HCT116 (cell line): ENCODE measurements at regions not wholly inside any gene's neighbourhood (a gene's known extent, or its start where the extent isn't known, plus 50 kb on each side); places are given as distances from the start of the nearest gene placed in this dataset.

Source experiments
- ATAC-seq: fragments of 200-7000 bp; cut with Tn5 transposase; 2 replicates; pipeline ENCODE4 v1.9.1; 2020; ENCODE audit warnings: mild to moderate bottlenecking, moderate library complexity
- BruUV-seq: library from RNA; stranded (reverse); fragments of 400-500 nt; replicated peaks from 2 replicates; lab custom pipeline; 2021; lab: Mats Ljungman, UMichigan
- CTCF ChIA-PET: fragments of 300-600 bp; sonication (Branson Sonifier 250); formaldehyde crosslinking; loops from one replicate; lab custom pipeline; 2021; ENCODE audit warnings: antibody characterized with exemption; lab: Charles Lee
- POLR2A ChIA-PET: fragments of 300-600, 350-600 bp; sonication (Branson Sonifier 250); formaldehyde crosslinking; loops from one replicate; lab custom pipeline; 2021; ENCODE audit warnings: antibody characterized with exemption; lab: Charles Lee
- RAD21 ChIA-PET, 2 experiments: fragments of 300-600 bp; sonication (Branson Sonifier 250); formaldehyde crosslinking; loops; one replicate each; lab custom pipeline; 2023; ENCODE audit warnings: low total read pairs in 2 of 2; ENCODE audit not compliant: uncharacterized antibody in 2 of 2, unreplicated experiment in 2 of 2, low non-redundant PET in 1 of 2; lab: Charles Lee
- DNase-seq: peaks from one replicate; pipeline ENCODE4 v3.0.0-alpha.2; 2010; ENCODE audit warnings: low read depth, low spot score
- H2AFZ ChIP-seq: fragments of 200-600 bp; shearing (Covaris generic), sonication (generic); 2 replicates; pipeline ENCODE4 v1.6.1; 2017; ENCODE audit warnings: low read depth, mixed run types, mixed read lengths, antibody characterized with exemption, low read length; ENCODE audit not compliant: poor library complexity, severe bottlenecking
- H3K27ac ChIP-seq: 2 replicates; pipeline ENCODE4 v1.5.1; 2012; ENCODE audit warnings: low read depth, low read length
- H3K27me3 ChIP-seq: fragments of 200-600 bp; sonication (generic); 2 replicates; pipeline ENCODE4 v1.6.1; 2016; ENCODE audit warnings: mixed run types, low read length, mixed read lengths; ENCODE audit not compliant: insufficient read depth
- H3K36me3 ChIP-seq, 2 experiments: fragments of 200-500 bp in 1 of 2; fragments of 200-600 bp in 1 of 2; sonication (Bioruptor generic) in 1 of 2; sonication (generic) in 1 of 2; 2 replicates each; pipeline versions ENCODE4 v1.5.1 to v1.6.1; 2014 to 2016; ENCODE audit warnings: low read length in 2 of 2, inconsistent platforms in 1 of 2, mixed read lengths in 1 of 2, mixed run types in 1 of 2; ENCODE audit not compliant: insufficient read depth in 2 of 2, control insufficient read depth in 1 of 2
- H3K4me1 ChIP-seq, 2 experiments: fragments of 200-600 bp in 1 of 2; sonication (generic) in 1 of 2; 2 replicates each; pipeline versions ENCODE4 v1.5.1 to v1.6.1; 2012 to 2017; ENCODE audit warnings: low read length in 2 of 2, inconsistent platforms in 1 of 2, mild to moderate bottlenecking in 1 of 2, mixed read lengths in 1 of 2, mixed run types in 1 of 2, moderate library complexity in 1 of 2; ENCODE audit not compliant: insufficient read depth in 2 of 2, control insufficient read depth in 1 of 2
- H3K4me2 ChIP-seq: fragments of 200-600 bp; sonication (generic); 2 replicates; pipeline ENCODE4 v1.6.1; 2017; ENCODE audit warnings: mixed run types, low read length, mixed read lengths
- H3K4me3 ChIP-seq, 2 experiments: fragments of 200-600 bp in 1 of 2; sonication (generic) in 1 of 2; replicated peaks in 1 of 2; 2 replicates each; pipeline ENCODE4 v1.5.1; 2011 to 2016; ENCODE audit warnings: low read length in 2 of 2, control low read depth in 1 of 2, low read depth in 1 of 2, mild to moderate bottlenecking in 1 of 2, mixed read lengths in 1 of 2, mixed run types in 1 of 2
- H3K79me2 ChIP-seq: fragments of 200-600 bp; sonication (generic); 2 replicates; pipeline ENCODE4 v1.6.1; 2017; ENCODE audit warnings: mild to moderate bottlenecking, mixed run types, low read length, moderate library complexity, mixed read lengths; ENCODE audit not compliant: insufficient read depth
- H3K9ac ChIP-seq: fragments of 200-600 bp; sonication (generic); 2 replicates; pipeline ENCODE4 v1.6.1; 2016; ENCODE audit warnings: low read length, mixed read lengths
- H3K9me2 ChIP-seq: fragments of 200-600 bp; sonication (generic), shearing (Covaris generic); 2 replicates; pipeline ENCODE4 v1.6.1; 2017; ENCODE audit warnings: mixed run types, mild to moderate bottlenecking, moderate library complexity; ENCODE audit not compliant: insufficient read depth
- H3K9me3 ChIP-seq, 2 experiments: fragments of 200-500 bp in 1 of 2; fragments of 200-600 bp in 1 of 2; sonication (Bioruptor generic) in 1 of 2; sonication (generic) in 1 of 2; 2 replicates each; pipeline ENCODE4 v1.6.1; 2014 to 2017; ENCODE audit warnings: low read length in 2 of 2, mixed read lengths in 2 of 2, inconsistent platforms in 1 of 2, low read depth in 1 of 2, mild to moderate bottlenecking in 1 of 2, mixed run types in 1 of 2, moderate library complexity in 1 of 2; ENCODE audit not compliant: control insufficient read depth in 1 of 2, insufficient read depth in 1 of 2
- H4K20me1 ChIP-seq: fragments of 200-600 bp; sonication (generic), shearing (Covaris generic); 2 replicates; pipeline ENCODE4 v1.6.1; 2017; ENCODE audit warnings: mixed run types, mild to moderate bottlenecking, moderate library complexity; ENCODE audit not compliant: insufficient read depth
- ATF3 ChIP-seq: IDR thresholded peaks from 2 replicates; pipeline ENCODE4 v1.6.1; 2012
- CBX3 ChIP-seq: IDR thresholded peaks from 2 replicates; pipeline ENCODE4 v1.6.1; 2012; ENCODE audit warnings: low read depth
- CEBPB ChIP-seq: IDR thresholded peaks from 2 replicates; pipeline ENCODE4 v1.6.1; 2012; ENCODE audit warnings: low read depth
- CTCF ChIP-seq, 3 experiments: fragments of 200-600 bp in 1 of 3; sonication (generic) in 1 of 3; IDR thresholded peaks in 2 of 3; conservative IDR thresholded peaks in 1 of 3; 2 replicates each; pipeline ENCODE4 v1.5.1; 2012 to 2017; ENCODE audit warnings: low read depth in 2 of 3, low read length in 2 of 3, antibody characterized with exemption in 1 of 3, borderline replicate concordance in 1 of 3, control low read depth in 1 of 3, mild to moderate bottlenecking in 1 of 3, mixed read lengths in 1 of 3, mixed run types in 1 of 3, moderate library complexity in 1 of 3; ENCODE audit not compliant: insufficient read depth in 1 of 3
- EGR1 ChIP-seq: IDR thresholded peaks from 2 replicates; pipeline ENCODE4 v1.6.1; 2012; ENCODE audit warnings: low read depth
- ELF1 ChIP-seq: IDR thresholded peaks from 2 replicates; pipeline ENCODE4 v1.6.1; 2012; ENCODE audit warnings: low read depth, borderline replicate concordance
- EZH2 ChIP-seq: fragments of 200-600 bp; sonication (generic); IDR thresholded peaks from 2 replicates; pipeline ENCODE4 v1.6.1; 2017; ENCODE audit warnings: antibody characterized with exemption, mixed run types
- EZH2phosphoT487 ChIP-seq: fragments of 200-600 bp; IDR thresholded peaks from 2 replicates; pipeline ENCODE4 v1.6.1; 2018; ENCODE audit warnings: antibody characterized with exemption, borderline replicate concordance
- JUND ChIP-seq: IDR thresholded peaks from 2 replicates; pipeline ENCODE4 v1.6.1; 2012
- MAX ChIP-seq: IDR thresholded peaks from 2 replicates; pipeline ENCODE4 v1.6.1; 2012
- POLR2A ChIP-seq: IDR thresholded peaks from 2 replicates; pipeline ENCODE4 v1.7.0; 2011; ENCODE audit warnings: borderline replicate concordance; ENCODE audit not compliant: insufficient read depth, insufficient read length; ENCODE audit errors: extremely low read depth
- RAD21 ChIP-seq: IDR thresholded peaks from 2 replicates; pipeline ENCODE4 v1.6.1; 2012; ENCODE audit warnings: low read depth, mild to moderate bottlenecking
- REST ChIP-seq: IDR thresholded peaks from 2 replicates; pipeline ENCODE4 v1.6.1; 2012; ENCODE audit warnings: low read depth
- SIN3A ChIP-seq: IDR thresholded peaks from 2 replicates; pipeline ENCODE4 v1.6.1; 2012; ENCODE audit warnings: low read depth
- SP1 ChIP-seq: IDR thresholded peaks from 2 replicates; pipeline ENCODE4 v1.6.1; 2012; ENCODE audit warnings: low read depth
- TCF7L2 ChIP-seq: IDR thresholded peaks from 2 replicates; pipeline ENCODE4 v1.7.0; 2011; ENCODE audit warnings: borderline replicate concordance, inconsistent platforms; ENCODE audit not compliant: insufficient read depth, insufficient read length; ENCODE audit errors: extremely low read depth
- YY1 ChIP-seq: IDR thresholded peaks from 2 replicates; pipeline ENCODE4 v1.6.1; 2011; ENCODE audit warnings: low read length, low read depth, moderate library complexity, mild to moderate bottlenecking; ENCODE audit not compliant: insufficient replicate concordance; ENCODE audit errors: extremely low read depth
- ZBTB33 ChIP-seq: IDR thresholded peaks from 2 replicates; pipeline ENCODE4 v1.6.1; 2011; ENCODE audit warnings: mild to moderate bottlenecking, low read length, moderate library complexity; ENCODE audit not compliant: insufficient replicate concordance; ENCODE audit errors: extremely low read depth
- ZFX ChIP-seq: fragments of 450-650 bp; IDR thresholded peaks from 2 replicates; pipeline ENCODE4 v1.6.1; 2017
- ZNF274 ChIP-seq: fragments of 200-500 bp; sonication (Bioruptor generic); IDR thresholded peaks from 2 replicates; pipeline ENCODE4 v1.6.1; 2014; ENCODE audit warnings: mild to moderate bottlenecking, low read depth, low read length, inconsistent platforms
- intact Hi-C: fragments of 100-400 bp; cut with micrococcal nuclease; formaldehyde crosslinking; loops from 2 replicates; pipeline ENCODE4 v1.10.0; 2022

GRCh38 chr14:27148143-27148542 lies 550.3 kb upstream of the NOVA1 start:
- H3K9me3 ChIP-seq: peaks cover 15 to 28% of the 10 kb centered on the region in 2 experiments; a peak in 2 of 4 replicates
- H3K27me3 ChIP-seq: no peaks in the 10 kb centered on the region
- no peak overlapping the region for H3K4me2 ChIP-seq
- H3K9ac ChIP-seq: no peak overlapping the region
- no peaks in the 10 kb centered on the region for H3K36me3 ChIP-seq
- H3K4me1 ChIP-seq: no peaks in the 10 kb centered on the region
- H2AFZ ChIP-seq: no peak overlapping the region
- H3K79me2 ChIP-seq: no peaks in the 10 kb centered on the region
- RAD21 ChIA-PET: no interaction called here
- POLR2A ChIA-PET: no interaction called here
- no peak overlapping the region for H3K4me3 ChIP-seq
- ATAC-seq (no peak), DNase-seq (no peak)
- no peak overlapping the region for H3K27ac ChIP-seq
- intact Hi-C loops: no loop called here
- no TSS peak for BruUV-seq
- CTCF ChIA-PET: no interaction called here
- no peaks in the 10 kb centered on the region for H4K20me1 ChIP-seq
- H3K9me2 ChIP-seq: no peaks in the 10 kb centered on the region
- TF ChIP-seq ZFX (no peak), EZH2phosphoT487 (no peak), YY1 (no peak), ZBTB33 (no peak), SIN3A (no peak), SP1 (no peak), REST (no peak), JUND (no peak), ATF3 (no peak), CBX3 (no peak), MAX (no peak), CTCF (IDR thresholded peaks at IDR 0.05 in 2 of 3, conservative IDR thresholded peaks at IDR 0.05 in 1 of 3; ENCODE audit: borderline replicate concordance in 1 of 3, insufficient read depth in 1 of 3, low read depth in 2 of 3, low read length in 2 of 3) (no peak), RAD21 (no peak), EZH2 (no peak), TCF7L2 (no peak), ELF1 (no peak), POLR2A (no peak), CEBPB (no peak), ZNF274 (no peak), EGR1 (no peak)
